Fibroblast of skin of abdomen (primary cell): ENCODE measurements at regions not wholly inside any gene's neighbourhood (a gene's known extent, or its start where the extent isn't known, plus 50 kb on each side); places are given as distances from the start of the nearest gene placed in this dataset.
A peak's percentile ranks its signal among the peaks of the same experiment; 100 is the strongest.

ENCODE experiments used
- DNase-seq: peaks from one replicate; pipeline ENCODE4 v3.0.0-alpha.2; 2013

GRCh38 chrX:8232406-8232805 is 61.3 kb upstream of the VCX2 start:
- DNase-seq, result no peak

- peak; percentile 1 for DNase-seq
Measured at GRCh38 chrX:8233091-8233490, 62.0 kb upstream of the VCX2 start.

GRCh38 chrX:8235026-8235425 is 64.0 kb upstream of the VCX2 start:
- peak; percentile 5 for DNase-seq

GRCh38 chrX:8237718-8238117 is 66.7 kb upstream of the VCX2 start:
- no peak for DNase-seq

GRCh38 chrX:8242431-8243020 is 71.5 kb upstream of the VCX2 start:
- DNase-seq, result no peak

GRCh38 chrX:8244301-8244700 is 73.2 kb upstream of the VCX2 start:
- no peak for DNase-seq

GRCh38 chrX:8245411-8245810 is 74.3 kb upstream of the VCX2 start:
- DNase-seq, result no peak

- DNase-seq, result no peak
Measured at GRCh38 chrX:8253096-8253495, 82.0 kb upstream of the VCX2 start.

GRCh38 chrX:8254401-8254800 is 83.3 kb upstream of the VCX2 start:
- DNase-seq, result no peak

- DNase-seq, result peak; percentile 1
Measured at GRCh38 chrX:8272821-8273220, 101.8 kb upstream of the VCX2 start.

GRCh38 chrX:8273451-8273895 is 102.4 kb upstream of the VCX2 start:
- no peak for DNase-seq

GRCh38 chrX:8274170-8274569 is 103.1 kb upstream of the VCX2 start:
- no peak for DNase-seq

- no peak for DNase-seq
Measured at GRCh38 chrX:8278557-8278956, 107.5 kb upstream of the VCX2 start.

- DNase-seq, result no peak
Measured at GRCh38 chrX:8279323-8279722, 108.3 kb upstream of the VCX2 start.

GRCh38 chrX:8284131-8284530 is 113.1 kb upstream of the VCX2 start:
- DNase-seq, result no peak

- DNase-seq, result peak; percentile 4
Measured at GRCh38 chrX:8288590-8288989, 117.5 kb upstream of the VCX2 start.

GRCh38 chrX:8289523-8289922 is 118.5 kb upstream of the VCX2 start:
- peak; percentile 70 for DNase-seq

- peak; percentile 47 for DNase-seq
Measured at GRCh38 chrX:8297766-8298165, 126.7 kb upstream of the VCX2 start.

GRCh38 chrX:8304668-8305067 is 133.6 kb upstream of the VCX2 start:
- DNase-seq, result peak; percentile 51

GRCh38 chrX:8305350-8305749 is 134.3 kb upstream of the VCX2 start:
- peak; percentile 36 for DNase-seq

GRCh38 chrX:8306291-8306925 is 135.3 kb upstream of the VCX2 start:
- DNase-seq, result no peak

GRCh38 chrX:8310409-8310808 is 139.3 kb upstream of the VCX2 start:
- no peak for DNase-seq

- DNase-seq, result peak; percentile 2
Measured at GRCh38 chrX:8313844-8314243, 142.8 kb upstream of the VCX2 start.

GRCh38 chrX:8314881-8315280 is 143.8 kb upstream of the VCX2 start:
- DNase-seq, result no peak

- no peak for DNase-seq
Measured at GRCh38 chrX:8319359-8319758, 145.3 kb upstream of the VCX3B start.
